CD4-positive, alpha-beta T cell (primary cell): ENCODE measurements at regions not wholly inside any gene's neighbourhood (a gene's known extent, or its start where the extent isn't known, plus 50 kb on each side); places are given as distances from the start of the nearest gene placed in this dataset.

Experiments used
- ATAC-seq: fragments of 200-7000 bp; cut with Tn5 transposase; one replicate; pipeline ENCODE4 v1.10.0; 2022; ENCODE audit warnings: mild to moderate bottlenecking; ENCODE audit not compliant: poor library complexity
- CTCF ChIA-PET: fragments of 350-600 bp; sonication (Branson Sonifier 250); formaldehyde crosslinking; loops from one replicate; lab custom pipeline; 2021; ENCODE audit warnings: antibody characterized with exemption, inconsistent platforms; lab: Charles Lee
- POLR2A ChIA-PET: fragments of 350-600 bp; sonication (Branson Sonifier 250); formaldehyde crosslinking; loops from one replicate; lab custom pipeline; 2021; ENCODE audit warnings: antibody characterized with exemption, inconsistent platforms; lab: Charles Lee
- DNase-seq, 14 experiments: peaks; one replicate each; pipeline ENCODE4 v3.0.0-alpha.2; 2013 to 2020; ENCODE audit warnings: mixed read lengths in 2 of 14
- H3K27ac ChIP-seq, 2 donors: one replicate each; pipeline versions ENCODE4 v1.5.1 to v1.7.0; 2013; ENCODE audit warnings: low read length in 2 of 2, low read depth in 1 of 2, mild to moderate bottlenecking in 1 of 2
- H3K27me3 ChIP-seq, 2 experiments: 1 replicate in 1 of 2; 2 replicates in 1 of 2; pipeline versions ENCODE4 v1.6.1 to v1.7.0; 2013; ENCODE audit warnings: low read length in 2 of 2, control low read depth in 1 of 2, mild to moderate bottlenecking in 1 of 2, moderate library complexity in 1 of 2; ENCODE audit not compliant: insufficient read depth in 2 of 2, control insufficient read depth in 1 of 2
- H3K36me3 ChIP-seq: one replicate; pipeline ENCODE4 v1.6.1; 2013; ENCODE audit warnings: low read length, control low read depth; ENCODE audit not compliant: insufficient read depth
- H3K4me1 ChIP-seq: one replicate; pipeline ENCODE4 v1.6.1; 2013; ENCODE audit warnings: low read length, control low read depth; ENCODE audit not compliant: insufficient read depth
- H3K4me3 ChIP-seq: one replicate; pipeline ENCODE4 v1.5.1; 2013; ENCODE audit warnings: mild to moderate bottlenecking, low read length, moderate library complexity
- H3K9me3 ChIP-seq, 2 experiments: 1 replicate in 1 of 2; 2 replicates in 1 of 2; pipeline versions ENCODE4 v1.6.1 to v1.7.0; 2013; ENCODE audit warnings: low read length in 2 of 2, mild to moderate bottlenecking in 2 of 2, control low read depth in 1 of 2, moderate library complexity in 1 of 2; ENCODE audit not compliant: control insufficient read depth in 1 of 2, insufficient read depth in 1 of 2
- H3K27ac Mint-ChIP-seq: one replicate; pipeline ENCODE4 v1.8.0; 2020; ENCODE audit warnings: mixed read lengths
- H3K27me3 Mint-ChIP-seq: one replicate; pipeline ENCODE4 v1.8.0; 2021; ENCODE audit warnings: mixed read lengths
- H3K36me3 Mint-ChIP-seq: one replicate; pipeline ENCODE4 v1.8.0; 2021; ENCODE audit warnings: low read depth, mixed read lengths
- H3K4me1 Mint-ChIP-seq: one replicate; pipeline ENCODE4 v1.8.0; 2021; ENCODE audit warnings: low read depth, mixed read lengths
- H3K4me3 Mint-ChIP-seq: one replicate; pipeline ENCODE4 v1.8.0; 2020; ENCODE audit warnings: mild to moderate bottlenecking, mixed read lengths
- H3K9me3 Mint-ChIP-seq: one replicate; pipeline ENCODE4 v1.8.0; 2020; ENCODE audit warnings: mixed read lengths
- intact Hi-C, 2 experiments: fragments of 100-400 bp; cut with DNase I in 1 of 2; cut with micrococcal nuclease in 1 of 2; formaldehyde crosslinking; loops; one replicate each; pipeline versions ENCODE4 v1.15.1 to v1.9.0; 2023 to 2025; cut with DNase I, micrococcal nuclease
- TF ChIP-seq, protein P1 (sequence below): fragments of 200-600 bp; IDR thresholded peaks from one replicate; pipeline ENCODE4 v1.8.0; 2022; ENCODE audit warnings: antibody characterized with exemption, mild to moderate bottlenecking

- Histone ChIP-seq H3K4me3 (no peak overlapping the region), H3K9me3 (no peaks in the 10 kb centered on the region), H3K27ac (no peak overlapping the region), H3K36me3 (no peaks in the 10 kb centered on the region), H3K4me1 (no peaks in the 10 kb centered on the region), H3K27me3 (peaks cover 0 to 5% of the 10 kb centered on the region in 2 experiments)
- DNase-seq (no peak), ATAC-seq (no peak)
- ChIA-PET POLR2A (no interaction called here), CTCF (no interaction called here)
- H3K4me3 Mint-ChIP-seq: no peak overlapping the region
- H3K27me3 Mint-ChIP-seq: peaks cover 17% of the 10 kb centered on the region
- H3K9me3 Mint-ChIP-seq: no peaks in the 10 kb centered on the region
- no peaks in the 10 kb centered on the region for H3K4me1 Mint-ChIP-seq
- intact Hi-C loops: no loop called here
- H3K27ac Mint-ChIP-seq: no peak overlapping the region
- no peaks in the 10 kb centered on the region for H3K36me3 Mint-ChIP-seq
- TF ChIP-seq, protein P1, sequence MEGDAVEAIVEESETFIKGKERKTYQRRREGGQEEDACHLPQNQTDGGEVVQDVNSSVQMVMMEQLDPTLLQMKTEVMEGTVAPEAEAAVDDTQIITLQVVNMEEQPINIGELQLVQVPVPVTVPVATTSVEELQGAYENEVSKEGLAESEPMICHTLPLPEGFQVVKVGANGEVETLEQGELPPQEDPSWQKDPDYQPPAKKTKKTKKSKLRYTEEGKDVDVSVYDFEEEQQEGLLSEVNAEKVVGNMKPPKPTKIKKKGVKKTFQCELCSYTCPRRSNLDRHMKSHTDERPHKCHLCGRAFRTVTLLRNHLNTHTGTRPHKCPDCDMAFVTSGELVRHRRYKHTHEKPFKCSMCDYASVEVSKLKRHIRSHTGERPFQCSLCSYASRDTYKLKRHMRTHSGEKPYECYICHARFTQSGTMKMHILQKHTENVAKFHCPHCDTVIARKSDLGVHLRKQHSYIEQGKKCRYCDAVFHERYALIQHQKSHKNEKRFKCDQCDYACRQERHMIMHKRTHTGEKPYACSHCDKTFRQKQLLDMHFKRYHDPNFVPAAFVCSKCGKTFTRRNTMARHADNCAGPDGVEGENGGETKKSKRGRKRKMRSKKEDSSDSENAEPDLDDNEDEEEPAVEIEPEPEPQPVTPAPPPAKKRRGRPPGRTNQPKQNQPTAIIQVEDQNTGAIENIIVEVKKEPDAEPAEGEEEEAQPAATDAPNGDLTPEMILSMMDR: no peak
Observed at GRCh38 chr3:132196113-132196512, 121.1 kb upstream of the ACP3 start.

DNA sequence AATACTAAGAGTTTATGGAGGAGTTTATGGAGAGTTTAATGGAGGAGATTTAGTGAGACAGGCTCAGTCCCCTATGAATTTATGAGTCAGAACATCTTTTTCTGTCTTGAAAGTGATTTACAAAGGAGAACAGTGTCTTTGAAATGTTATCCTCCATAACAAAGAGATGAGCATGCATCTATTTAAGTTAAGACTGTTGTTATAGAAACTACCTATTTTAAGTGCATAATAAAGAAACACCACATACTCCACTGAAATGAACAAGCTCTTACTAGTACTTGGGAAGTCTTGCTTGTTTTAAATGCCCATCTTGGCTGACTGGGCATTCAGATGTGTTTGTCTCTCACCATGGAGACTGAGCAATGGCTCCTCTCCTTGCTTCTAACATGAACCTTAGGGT lies 118.7 kb upstream of the ACP3 start:
- Histone ChIP-seq H3K4me1 (no peaks in the 10 kb centered on the region), H3K9me3 (no peaks in the 10 kb centered on the region), H3K27me3 (no peaks in the 10 kb centered on the region), H3K27ac (no peak overlapping the region), H3K36me3 (no peaks in the 10 kb centered on the region), H3K4me3 (no peak overlapping the region)
- Mint-ChIP-seq H3K27ac (no peak overlapping the region), H3K36me3 (no peaks in the 10 kb centered on the region), H3K27me3 (peaks cover 12% of the 10 kb centered on the region), H3K4me1 (no peaks in the 10 kb centered on the region), H3K4me3 (no peak overlapping the region), H3K9me3 (no peaks in the 10 kb centered on the region)
- DNase-seq (no peak), ATAC-seq (no peak)
- POLR2A ChIA-PET: no interaction called here
- CTCF ChIA-PET: interaction anchor here (0.6 kb wide), 1 partner anchor 9 kb away, joined by 3 read pairs; no protein-coding TSS in a partner anchor
- intact Hi-C loops: no loop called here
- TF ChIP-seq, protein P1: no peak

DNA sequence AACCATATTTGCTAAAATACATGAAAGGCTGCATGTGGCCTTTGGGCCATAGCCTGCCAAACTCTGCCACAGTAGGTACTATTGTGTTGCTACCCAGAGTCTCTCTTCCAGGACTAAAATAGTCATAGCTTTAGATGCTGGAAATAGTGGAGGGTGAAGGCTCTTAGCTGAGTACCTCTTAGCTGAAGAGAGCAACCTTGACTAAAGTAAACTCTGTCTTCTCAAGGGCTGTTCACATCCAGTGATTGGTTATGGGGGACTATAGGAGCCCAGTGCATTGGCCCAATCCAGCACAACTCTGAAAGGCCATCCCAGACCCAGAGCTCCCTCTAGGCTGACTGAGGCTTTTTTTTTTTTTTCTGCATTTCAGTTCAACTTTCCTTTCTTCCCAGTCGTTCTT lies 117.8 kb upstream of the ACP3 start:
- Histone ChIP-seq H3K4me3 (no peak overlapping the region), H3K4me1 (no peaks in the 10 kb centered on the region), H3K27me3 (no peaks in the 10 kb centered on the region), H3K27ac (no peak overlapping the region), H3K36me3 (no peaks in the 10 kb centered on the region), H3K9me3 (no peaks in the 10 kb centered on the region)
- H3K27me3 Mint-ChIP-seq: peaks cover 12% of the 10 kb centered on the region
- DNase-seq: no peak
- POLR2A ChIA-PET: no interaction called here
- intact Hi-C loops: no loop called here
- no peak overlapping the region for H3K4me3 Mint-ChIP-seq
- H3K4me1 Mint-ChIP-seq: no peaks in the 10 kb centered on the region
- ATAC-seq: no peak
- CTCF ChIA-PET: no interaction called here
- H3K9me3 Mint-ChIP-seq: no peaks in the 10 kb centered on the region
- TF ChIP-seq, protein P1: no peak
- no peaks in the 10 kb centered on the region for H3K36me3 Mint-ChIP-seq
- no peak overlapping the region for H3K27ac Mint-ChIP-seq
